ENCODE measurements at regions not wholly inside any gene's neighbourhood (a gene's known extent, or its start where the extent isn't known, plus 50 kb on each side); places are given as distances from the start of the nearest gene placed in this dataset.

DNA sequence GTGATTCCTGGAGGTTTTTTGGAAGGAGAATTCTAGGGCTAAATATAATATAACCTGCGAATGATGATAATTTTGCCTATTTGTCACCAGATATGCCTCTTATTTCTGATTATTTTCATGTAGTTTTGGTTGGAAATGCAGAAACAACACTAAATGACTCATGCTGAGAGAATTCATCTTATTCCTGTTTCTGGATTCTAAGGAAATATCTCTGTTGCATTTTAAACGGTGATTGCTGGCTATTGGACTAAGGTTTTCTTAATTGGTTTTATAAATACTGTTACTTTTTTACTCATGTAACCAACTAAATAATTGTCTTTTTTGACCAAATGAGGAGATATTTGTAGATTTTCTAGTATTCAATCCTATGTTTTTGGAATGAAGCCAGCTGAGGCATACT is 204.9 kb upstream of the NPSR1 start:
- no peaks in the 10 kb centered on the region for H3K9me3 ChIP-seq (replicated peaks)
- H3K4me3 ChIP-seq, result no peak overlapping the region
- H3K27ac ChIP-seq, result no peak overlapping the region
- no peaks in the 10 kb centered on the region for H3K36me3 ChIP-seq
- H3K4me1 ChIP-seq (replicated peaks), result no peaks in the 10 kb centered on the region
- H3K27me3 ChIP-seq (replicated peaks), result no peaks in the 10 kb centered on the region
- no peak for DNase-seq (ENCODE audit: low read depth in 1 of 2, low spot score in 2 of 2)

DNA sequence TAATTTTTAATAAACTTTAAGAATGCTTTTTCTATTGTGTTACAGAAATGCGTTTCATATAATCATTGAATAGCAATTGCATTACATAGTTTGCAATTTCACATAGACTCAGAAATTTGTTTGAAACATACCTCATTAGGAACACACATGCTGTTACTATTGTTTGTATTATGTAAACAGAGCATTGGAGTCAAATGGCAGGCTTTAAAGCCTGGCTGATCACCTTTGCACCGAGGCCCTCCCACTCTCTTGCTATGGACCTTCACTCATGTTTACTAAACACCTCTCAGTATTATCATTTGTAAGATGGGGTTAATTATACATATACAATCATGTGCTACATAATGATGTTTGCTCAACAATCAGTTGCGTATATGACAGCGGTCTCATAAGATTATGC is 203.6 kb upstream of the NPSR1 start:
- no peak overlapping the region for H3K4me3 ChIP-seq

DNA sequence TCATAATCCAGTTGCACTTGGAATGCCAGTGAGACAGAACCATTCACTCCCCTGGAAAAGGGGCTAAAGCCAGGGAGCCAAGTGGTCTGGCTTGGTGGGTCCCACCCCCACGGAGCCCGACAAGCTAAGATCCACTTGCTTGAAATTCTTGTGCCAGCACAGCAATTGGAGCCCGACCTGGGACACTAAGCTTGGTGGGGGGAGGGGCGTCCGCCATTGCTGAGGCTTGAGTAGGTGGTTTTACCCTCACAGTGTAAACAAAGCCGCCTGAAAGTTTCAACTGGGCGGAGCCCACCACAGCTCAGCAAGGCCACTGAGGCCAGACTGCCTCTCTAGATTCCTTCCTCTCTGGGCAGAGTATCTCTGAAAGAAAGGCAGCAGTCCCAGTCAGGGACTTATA is 200.7 kb upstream of the NPSR1 start:
- Histone ChIP-seq H3K27ac (no peak overlapping the region), H3K4me3 (no peak overlapping the region), H3K36me3 (no peaks in the 10 kb centered on the region), H3K9me3 (replicated peaks) (no peaks in the 10 kb centered on the region), H3K27me3 (replicated peaks) (no peaks in the 10 kb centered on the region), H3K4me1 (replicated peaks) (no peaks in the 10 kb centered on the region)
- no peak for DNase-seq (ENCODE audit: low read depth in 1 of 2, low spot score in 2 of 2)

More for the DNA sequence above, 203.6 kb upstream of the NPSR1 start:
- Histone ChIP-seq H3K36me3 (no peaks in the 10 kb centered on the region), H3K27me3 (replicated peaks) (no peaks in the 10 kb centered on the region), H3K9me3 (replicated peaks) (no peaks in the 10 kb centered on the region), H3K27ac (no peak overlapping the region), H3K4me1 (replicated peaks) (no peaks in the 10 kb centered on the region)
- DNase-seq (ENCODE audit: low read depth in 1 of 2, low spot score in 2 of 2), result no peak

DNA sequence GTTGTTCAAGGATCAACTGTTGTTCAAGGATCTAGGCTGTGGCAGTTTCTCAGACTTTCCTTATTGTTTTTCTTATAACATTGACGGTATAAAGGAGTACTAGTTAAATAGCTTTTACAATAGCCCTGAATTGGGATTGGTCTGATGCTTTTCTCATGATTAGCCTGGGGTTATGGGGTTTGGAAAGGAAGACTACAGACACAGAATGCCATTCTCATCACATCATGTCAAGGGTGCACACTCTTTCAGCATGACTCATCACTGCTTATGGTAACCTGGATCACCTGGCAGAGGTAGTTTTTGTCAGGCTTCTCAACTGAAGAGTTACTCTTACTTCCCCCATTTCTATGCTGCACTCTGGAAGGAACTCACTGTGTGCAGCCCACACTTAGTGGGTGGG is 194.2 kb upstream of the NPSR1 start:
- DNase-seq (ENCODE audit: low read depth in 1 of 2, low spot score in 2 of 2), result no peak
- Histone ChIP-seq H3K27me3 (replicated peaks) (no peaks in the 10 kb centered on the region), H3K4me3 (no peak overlapping the region), H3K4me1 (replicated peaks) (no peaks in the 10 kb centered on the region), H3K27ac (no peak overlapping the region), H3K9me3 (replicated peaks) (no peaks in the 10 kb centered on the region), H3K36me3 (no peaks in the 10 kb centered on the region)

DNA sequence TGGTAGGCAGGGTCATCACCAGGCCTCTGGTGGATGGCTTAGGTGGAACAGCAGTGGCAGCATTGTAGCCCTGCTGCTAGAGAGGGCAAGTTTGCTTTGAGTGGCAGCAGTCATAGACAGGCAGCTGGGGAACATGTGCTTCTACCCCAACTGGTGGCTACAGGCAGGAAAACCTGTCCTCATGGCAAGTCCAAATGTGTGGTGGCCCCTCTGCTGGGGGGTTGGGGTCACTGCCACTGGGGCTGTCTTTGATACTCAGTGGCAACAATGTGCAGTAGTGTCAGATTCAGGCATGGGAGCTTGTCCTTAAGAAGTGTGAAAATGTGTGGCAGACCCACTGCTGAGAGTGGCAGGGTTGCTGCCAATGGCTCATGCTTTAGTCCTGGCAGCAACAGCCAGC is 186.2 kb upstream of the NPSR1 start:
- Histone ChIP-seq H3K27me3 (replicated peaks) (no peaks in the 10 kb centered on the region), H3K9me3 (replicated peaks) (0 out of 2 replicates have a peak, but pooled peaks cover 2% of the 10 kb centered on the region), H3K36me3 (no peaks in the 10 kb centered on the region), H3K4me1 (replicated peaks) (no peaks in the 10 kb centered on the region), H3K4me3 (no peak overlapping the region), H3K27ac (no peak overlapping the region)
- no peak for DNase-seq (ENCODE audit: low read depth in 1 of 2, low spot score in 2 of 2)

DNA sequence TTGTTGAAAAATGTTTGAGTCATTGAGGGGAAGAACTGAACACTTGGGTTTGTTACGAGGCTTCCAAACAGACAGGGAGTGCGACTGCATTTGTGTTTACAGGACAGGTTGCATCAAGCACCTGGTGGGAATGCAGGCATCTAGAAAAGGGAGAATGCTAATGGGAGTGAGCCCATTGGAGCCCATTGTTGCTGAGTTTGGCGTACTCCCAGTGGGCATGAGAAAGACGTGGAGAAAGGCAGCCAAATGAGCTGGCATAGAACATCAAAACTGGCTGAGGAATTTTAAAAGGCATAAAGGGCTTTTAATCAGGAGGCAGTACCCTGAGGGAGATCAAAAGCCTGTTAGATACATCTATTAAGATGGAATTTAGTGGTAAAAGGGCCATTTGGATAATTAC is 171.6 kb upstream of the NPSR1 start:
- Histone ChIP-seq H3K36me3 (no peaks in the 10 kb centered on the region), H3K27me3 (replicated peaks) (no peaks in the 10 kb centered on the region), H3K4me3 (no peak overlapping the region), H3K4me1 (replicated peaks) (no peaks in the 10 kb centered on the region), H3K27ac (no peak overlapping the region), H3K9me3 (replicated peaks) (no peaks in the 10 kb centered on the region)
- DNase-seq (ENCODE audit: low read depth in 1 of 2, low spot score in 2 of 2), result no peak

DNA sequence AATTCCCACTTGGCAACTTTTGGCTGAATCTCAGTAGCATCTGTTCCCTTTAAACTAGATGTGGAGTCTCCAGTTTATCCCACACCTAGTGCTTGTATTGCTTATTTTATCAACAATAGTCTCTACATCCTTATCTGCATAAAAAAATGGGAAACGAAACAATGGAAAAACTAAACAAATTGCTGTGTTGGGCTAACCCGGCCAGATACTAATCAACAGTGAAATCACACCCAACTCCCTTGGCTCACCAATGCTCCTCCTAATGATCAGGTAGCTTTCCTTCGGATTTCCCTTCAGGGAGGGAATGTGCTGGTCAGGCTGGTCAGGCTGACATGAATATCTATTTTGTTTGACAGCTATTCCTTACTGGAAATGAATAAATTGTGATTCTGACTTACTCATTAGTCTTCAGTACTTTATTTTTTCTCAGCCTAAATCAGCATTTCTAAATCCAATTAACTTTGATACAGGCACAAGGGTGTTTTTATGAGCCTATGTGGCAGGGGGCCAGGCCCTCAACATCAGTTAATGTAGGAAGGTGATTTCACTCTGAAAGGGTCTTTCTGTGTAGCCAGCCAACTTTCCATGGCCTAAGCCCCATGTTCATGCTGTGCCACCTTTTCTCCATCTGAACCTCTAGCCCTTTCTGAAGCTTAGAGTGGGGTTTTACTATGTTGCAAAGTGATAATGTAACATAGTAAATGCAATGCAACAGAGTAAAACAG is 170.5 kb upstream of the NPSR1 start:
- no peak overlapping the region for H3K4me3 ChIP-seq
- DNase-seq (ENCODE audit: low read depth in 1 of 2, low spot score in 2 of 2), result no peak
- no peak overlapping the region for H3K27ac ChIP-seq
- no peaks in the 10 kb centered on the region for H3K9me3 ChIP-seq (replicated peaks)
- H3K27me3 ChIP-seq (replicated peaks), result no peaks in the 10 kb centered on the region
- no peaks in the 10 kb centered on the region for H3K36me3 ChIP-seq
- H3K4me1 ChIP-seq (replicated peaks), result no peaks in the 10 kb centered on the region

DNA sequence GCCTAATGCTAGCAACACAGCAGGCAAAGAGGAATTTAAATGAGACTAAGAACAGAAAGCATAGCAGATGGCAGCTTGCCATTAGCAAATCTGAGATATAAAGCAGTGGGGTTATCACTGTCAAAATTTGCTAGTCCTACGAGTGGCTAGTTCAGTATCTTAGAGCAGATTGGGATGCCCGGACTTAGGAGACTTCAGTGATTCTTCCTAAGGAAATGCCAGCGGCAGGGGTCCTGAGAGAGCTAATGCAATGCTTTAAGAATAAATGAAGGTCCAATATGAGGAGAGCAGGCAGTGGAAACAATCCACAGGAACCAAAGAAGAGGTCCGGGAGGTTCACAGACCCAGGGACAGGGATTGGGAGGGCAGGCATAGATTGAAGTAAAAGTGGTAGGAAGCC is 169.3 kb upstream of the NPSR1 start:
- H3K4me1 ChIP-seq (replicated peaks), result no peaks in the 10 kb centered on the region
- no peak for DNase-seq (ENCODE audit: low read depth in 1 of 2, low spot score in 2 of 2)
- H3K9me3 ChIP-seq (replicated peaks), result no peaks in the 10 kb centered on the region
- H3K4me3 ChIP-seq, result no peak overlapping the region
- H3K27ac ChIP-seq, result no peak overlapping the region
- no peaks in the 10 kb centered on the region for H3K36me3 ChIP-seq
- H3K27me3 ChIP-seq (replicated peaks), result no peaks in the 10 kb centered on the region

DNA sequence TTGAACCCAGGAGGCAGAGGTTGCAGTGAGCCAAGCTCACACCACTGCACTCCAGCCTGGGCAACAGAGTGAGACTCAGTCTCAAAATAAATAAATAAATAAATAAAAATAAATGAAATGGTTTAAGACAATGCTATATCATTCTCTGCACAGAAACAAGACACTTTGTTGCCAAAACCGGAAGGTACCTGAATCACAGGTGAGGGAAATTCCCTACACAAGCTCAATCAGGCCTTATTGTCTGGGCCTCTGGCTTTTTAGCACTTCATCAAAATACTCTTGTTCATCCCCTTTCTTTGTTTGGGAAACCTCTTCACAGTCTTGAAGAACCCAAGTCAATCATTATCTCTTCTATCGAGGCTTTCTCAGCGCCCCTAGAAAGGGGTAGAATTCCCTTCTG is 166.1 kb upstream of the NPSR1 start:
- Histone ChIP-seq H3K36me3 (no peaks in the 10 kb centered on the region), H3K27me3 (replicated peaks) (no peaks in the 10 kb centered on the region), H3K27ac (no peak overlapping the region), H3K4me1 (replicated peaks) (no peaks in the 10 kb centered on the region), H3K9me3 (replicated peaks) (no peaks in the 10 kb centered on the region), H3K4me3 (no peak overlapping the region)
- DNase-seq (ENCODE audit: low read depth in 1 of 2, low spot score in 2 of 2), result no peak

DNA sequence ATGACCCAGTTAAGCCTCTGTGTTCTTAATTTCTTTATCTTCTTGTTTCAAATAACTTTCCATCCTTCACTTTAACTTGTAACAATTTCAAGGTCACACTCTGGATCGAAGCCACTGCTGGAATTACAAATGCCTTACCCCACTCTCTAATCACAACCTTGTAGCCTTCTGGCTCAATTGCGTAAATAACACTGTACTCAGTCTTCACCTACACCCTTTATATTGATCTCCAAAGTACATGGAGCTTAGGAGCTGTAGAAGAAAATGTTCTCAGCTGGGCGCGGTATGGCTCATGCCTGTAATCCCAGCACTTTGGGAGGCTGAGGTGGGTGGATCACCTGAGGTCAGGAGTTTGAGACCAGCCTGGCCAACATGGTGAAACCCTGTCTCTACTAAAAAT is 164.3 kb upstream of the NPSR1 start:
- H3K27me3 ChIP-seq (replicated peaks), result no peaks in the 10 kb centered on the region

DNA sequence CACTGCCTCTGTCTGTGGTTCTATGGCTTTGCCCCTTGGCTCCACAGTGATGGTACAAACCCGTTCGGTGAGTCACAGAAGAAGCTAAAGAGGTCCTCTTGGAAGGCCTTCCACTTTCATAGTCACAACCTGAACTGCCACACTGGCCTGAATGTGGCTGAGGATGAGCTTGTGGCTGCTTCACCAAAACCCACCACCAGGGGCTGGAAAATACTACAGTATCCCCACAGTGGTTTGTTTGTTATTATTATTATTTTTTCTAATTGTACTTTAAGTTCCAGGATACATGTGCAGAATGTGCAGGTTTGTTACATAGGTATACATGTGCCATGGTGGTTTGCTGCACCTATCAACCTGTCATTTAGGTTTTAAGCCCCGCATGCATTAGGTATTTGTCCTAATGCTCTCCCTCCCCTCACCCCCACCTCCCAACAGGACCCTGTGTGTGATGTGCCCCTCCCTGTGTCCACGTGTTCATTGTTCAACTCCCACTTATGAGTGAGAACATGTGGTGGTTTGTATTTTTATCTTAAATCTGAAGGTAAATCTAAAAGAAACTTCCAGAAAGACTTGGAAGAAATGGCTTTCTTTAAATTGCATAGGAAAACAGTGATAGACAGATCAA is 160.8 kb upstream of the NPSR1 start:
- DNase-seq (ENCODE audit: low read depth in 1 of 2, low spot score in 2 of 2), result no peak
- H3K36me3 ChIP-seq, result no peaks in the 10 kb centered on the region

More for the DNA sequence above, 164.3 kb upstream of the NPSR1 start:
- DNase-seq (ENCODE audit: low read depth in 1 of 2, low spot score in 2 of 2), result no peak
- H3K4me3 ChIP-seq, result no peak overlapping the region
- no peaks in the 10 kb centered on the region for H3K4me1 ChIP-seq (replicated peaks)
- H3K27ac ChIP-seq, result no peak overlapping the region
- H3K9me3 ChIP-seq (replicated peaks), result no peaks in the 10 kb centered on the region
- no peaks in the 10 kb centered on the region for H3K36me3 ChIP-seq

DNA sequence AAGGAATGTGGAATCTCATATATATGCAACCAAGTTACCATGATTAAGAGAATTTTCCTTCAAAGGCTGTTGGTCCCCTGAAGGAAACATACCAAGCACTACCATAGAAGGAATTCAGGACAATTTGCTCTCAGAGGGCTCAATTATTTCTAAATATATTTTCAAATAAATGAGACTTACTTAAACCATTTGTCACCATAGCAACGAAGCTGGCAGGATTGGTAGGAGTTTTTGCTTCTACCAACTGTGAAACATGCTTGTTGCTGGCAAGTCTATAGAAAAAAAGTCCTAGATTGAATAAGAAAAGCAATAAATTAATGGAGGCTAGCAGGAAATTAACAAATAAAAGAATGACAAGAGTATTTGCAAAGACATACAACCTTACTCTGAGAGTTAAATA is 156.9 kb upstream of the NPSR1 start:
- no peaks in the 10 kb centered on the region for H3K27me3 ChIP-seq (replicated peaks)
- H3K9me3 ChIP-seq (replicated peaks), result no peaks in the 10 kb centered on the region; the same call in 1 of the 2 replicates
- no peak for DNase-seq (ENCODE audit: low read depth in 1 of 2, low spot score in 2 of 2)
- no peaks in the 10 kb centered on the region for H3K4me1 ChIP-seq (replicated peaks)
- H3K27ac ChIP-seq, result no peak overlapping the region
- no peak overlapping the region for H3K4me3 ChIP-seq
- H3K36me3 ChIP-seq, result no peaks in the 10 kb centered on the region

More for the DNA sequence above, 160.8 kb upstream of the NPSR1 start:
- H3K4me1 ChIP-seq (replicated peaks), result no peaks in the 10 kb centered on the region
- H3K27me3 ChIP-seq (replicated peaks), result no peaks in the 10 kb centered on the region
- H3K27ac ChIP-seq, result no peak overlapping the region
- H3K9me3 ChIP-seq (replicated peaks), result no peaks in the 10 kb centered on the region
- no peak overlapping the region for H3K4me3 ChIP-seq

DNA sequence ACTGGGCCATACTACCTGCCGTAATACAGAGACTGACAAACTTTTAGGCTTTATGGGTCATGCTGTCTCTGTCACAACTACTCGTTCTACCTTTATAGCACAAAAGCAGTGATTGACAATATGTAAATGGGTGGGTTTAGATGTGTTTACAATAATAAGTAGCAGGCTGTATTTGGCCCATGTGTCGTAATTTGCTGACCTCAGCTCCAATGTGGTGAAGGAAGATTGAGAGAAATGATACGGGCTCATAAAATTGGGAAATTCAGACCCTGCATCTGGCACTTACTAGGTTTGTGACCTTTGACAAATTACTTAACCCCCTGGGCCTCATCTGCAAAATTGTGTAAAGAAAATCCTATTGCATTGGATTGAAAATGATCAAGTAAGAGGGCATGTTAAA is 150.8 kb upstream of the NPSR1 start:
- Histone ChIP-seq H3K4me1 (replicated peaks) (no peaks in the 10 kb centered on the region), H3K27me3 (replicated peaks) (no peaks in the 10 kb centered on the region), H3K4me3 (no peak overlapping the region), H3K27ac (no peak overlapping the region), H3K9me3 (replicated peaks) (no peaks in the 10 kb centered on the region; the same call in 1 of the 2 replicates), H3K36me3 (no peaks in the 10 kb centered on the region)
- no peak for DNase-seq (ENCODE audit: low read depth in 1 of 2, low spot score in 2 of 2)

DNA sequence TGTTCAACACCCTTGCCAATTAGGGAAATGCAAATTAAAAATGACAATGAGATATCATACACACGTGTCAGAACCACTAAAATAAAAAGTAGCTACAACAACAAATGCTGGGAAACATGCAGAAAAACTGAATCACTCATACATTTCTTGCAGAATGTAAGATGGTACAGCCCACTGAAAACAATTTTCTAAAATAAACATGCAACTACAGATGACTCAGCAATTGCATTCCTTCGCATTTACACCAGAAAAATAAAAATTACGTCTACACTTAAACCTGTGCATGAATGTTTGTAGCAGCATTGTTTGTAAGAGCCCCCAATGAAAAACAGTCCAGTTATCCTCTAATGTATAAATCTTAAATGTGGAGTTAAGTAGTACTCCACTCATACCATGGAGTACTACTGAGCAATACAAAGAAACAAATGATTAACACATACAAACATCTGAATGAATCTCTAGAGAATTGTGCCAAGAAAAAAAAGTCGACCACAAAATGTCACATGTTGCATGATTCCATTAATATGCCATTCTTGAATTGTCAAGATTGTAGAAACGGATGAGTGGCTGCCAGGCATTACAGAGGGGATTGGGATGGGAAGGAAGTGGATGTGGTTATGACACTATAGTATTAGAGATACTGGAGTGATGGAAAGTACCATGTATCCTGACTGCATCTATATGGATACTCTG is 134.6 kb upstream of the NPSR1 start:
- Histone ChIP-seq H3K27ac (no peak overlapping the region), H3K4me3 (no peak overlapping the region), H3K36me3 (no peaks in the 10 kb centered on the region), H3K27me3 (replicated peaks) (no peaks in the 10 kb centered on the region), H3K4me1 (replicated peaks) (no peaks in the 10 kb centered on the region), H3K9me3 (replicated peaks) (no peaks in the 10 kb centered on the region)
- no peak for DNase-seq (ENCODE audit: low read depth in 1 of 2, low spot score in 2 of 2)
